DMS114 treated with DMSO at 0.1 percent for 48 hours (cell line): ENCODE measurements at regions not wholly inside any gene's neighbourhood (a gene's known extent, or its start where the extent isn't known, plus 50 kb on each side); places are given as distances from the start of the nearest gene placed in this dataset.

Source experiments
- DNase-seq: peaks from one replicate; lab custom pipeline; 2025; ENCODE audit not compliant: unreplicated experiment; lab: John Stamatoyannopoulos, UW

- no peak for DNase-seq
These were observed 76.0 kb downstream of the ATPSCKMT start for GRCh38 chr5:10173716-10174115.

GRCh38 chr5:10172247-10172646, 77.4 kb downstream of the ATPSCKMT start:
- DNase-seq = no peak

GRCh38 chr5:10169359-10169758, 80.3 kb downstream of the ATPSCKMT start:
- DNase-seq = no peak

GRCh38 chr5:10168254-10168653, 81.4 kb downstream of the ATPSCKMT start:
- no peak for DNase-seq

- no peak for DNase-seq
These were observed 81.9 kb downstream of the ATPSCKMT start for GRCh38 chr5:10167806-10168205.

- DNase-seq = no peak
These were observed 83.3 kb downstream of the ATPSCKMT start for GRCh38 chr5:10166392-10166791.

- DNase-seq = no peak
These were observed 87.2 kb downstream of the ATPSCKMT start for GRCh38 chr5:10162468-10162867.

GRCh38 chr5:10161778-10162177, 87.9 kb downstream of the ATPSCKMT start:
- DNase-seq = no peak

- no peak for DNase-seq
These were observed 89.4 kb downstream of the ATPSCKMT start for GRCh38 chr5:10160241-10160640.

GRCh38 chr5:10158886-10159285, 90.8 kb downstream of the ATPSCKMT start:
- no peak for DNase-seq

GRCh38 chr5:10157085-10157669, 92.5 kb downstream of the ATPSCKMT start:
- no peak for DNase-seq

GRCh38 chr5:10155897-10156667, 93.6 kb downstream of the ATPSCKMT start:
- DNase-seq = no peak

- no peak for DNase-seq
These were observed 95.7 kb downstream of the ATPSCKMT start for GRCh38 chr5:10153808-10154537.

GRCh38 chr5:10153394-10153793, 96.3 kb downstream of the ATPSCKMT start:
- DNase-seq = no peak

GRCh38 chr5:10151656-10152055, 98.0 kb downstream of the ATPSCKMT start:
- no peak for DNase-seq

GRCh38 chr5:10149911-10150310, 99.8 kb downstream of the ATPSCKMT start:
- no peak for DNase-seq

- peak; percentile 3 for DNase-seq
These were observed 103.7 kb downstream of the ATPSCKMT start for GRCh38 chr5:10145923-10146401.

GRCh38 chr5:10144040-10144439, 105.6 kb downstream of the ATPSCKMT start:
- no peak for DNase-seq

- no peak for DNase-seq
These were observed 109.3 kb downstream of the ATPSCKMT start for GRCh38 chr5:10140195-10140973.

GRCh38 chr5:10138395-10139057, 111.2 kb downstream of the ATPSCKMT start:
- no peak for DNase-seq

GRCh38 chr5:10133830-10134229, 115.9 kb downstream of the ATPSCKMT start:
- DNase-seq = peak; percentile 21
